Ishikawa (cell line): ENCODE measurements at regions not wholly inside any gene's neighbourhood (a gene's known extent, or its start where the extent isn't known, plus 50 kb on each side); places are given as distances from the start of the nearest gene placed in this dataset.

ENCODE experiments used
- CEBPB ChIP-seq: IDR thresholded peaks from 2 replicates; pipeline ENCODE4 v1.6.1; 2012
- CREB1 ChIP-seq: IDR thresholded peaks from 2 replicates; pipeline ENCODE4 v1.6.1; 2012; ENCODE audit warnings: low read depth
- EP300 ChIP-seq: IDR thresholded peaks from 2 replicates; pipeline ENCODE4 v1.6.1; 2012; ENCODE audit warnings: borderline replicate concordance
- FOXM1 ChIP-seq: IDR thresholded peaks from 2 replicates; pipeline ENCODE4 v1.6.1; 2012; ENCODE audit warnings: low read depth, borderline replicate concordance
- MAX ChIP-seq: IDR thresholded peaks from 2 replicates; pipeline ENCODE4 v1.6.1; 2012
- RAD21 ChIP-seq: IDR thresholded peaks from 2 replicates; pipeline ENCODE4 v1.6.1; 2012; ENCODE audit warnings: low read depth
- REST ChIP-seq: IDR thresholded peaks from 2 replicates; pipeline ENCODE4 v1.6.1; 2012; ENCODE audit warnings: low read depth, mild to moderate bottlenecking
- TEAD4 ChIP-seq: IDR thresholded peaks from 2 replicates; pipeline ENCODE4 v1.6.1; 2012
- USF1 ChIP-seq: IDR thresholded peaks from 2 replicates; pipeline ENCODE4 v1.6.1; 2012
- YY1 ChIP-seq: IDR thresholded peaks from 2 replicates; pipeline ENCODE4 v1.6.1; 2012; ENCODE audit warnings: low read depth

GRCh38 chr2:3108710-3109702 lies 268.6 kb downstream of the EIPR1 start:
- no peak for TF ChIP-seq MAX
- no peak for TF ChIP-seq YY1
- no peak for TF ChIP-seq TEAD4
- no peak for TF ChIP-seq REST
- TF ChIP-seq RAD21: no peak
- TF ChIP-seq FOXM1: no peak
- no peak for TF ChIP-seq USF1
- no peak for TF ChIP-seq EP300
- no peak for TF ChIP-seq CEBPB
- TF ChIP-seq CREB1: no peak
